HG03025 (cell line): ENCODE measurements at regions not wholly inside any gene's neighbourhood (a gene's known extent, or its start where the extent isn't known, plus 50 kb on each side); places are given as distances from the start of the nearest gene placed in this dataset.
"Not testable (repeated sequence)": the region's sequence is repeated elsewhere in the genome, so short reads cannot be mapped to it uniquely, and the experiment has no call there.

Experiments used
- ATAC-seq: cut with Tn5 transposase; IDR thresholded peaks from one replicate; pipeline ENCODE4 v1.9.1; 2021; ENCODE audit warnings: mild to moderate bottlenecking, moderate library complexity; ENCODE audit not compliant: unreplicated experiment, low FRiP score

DNA sequence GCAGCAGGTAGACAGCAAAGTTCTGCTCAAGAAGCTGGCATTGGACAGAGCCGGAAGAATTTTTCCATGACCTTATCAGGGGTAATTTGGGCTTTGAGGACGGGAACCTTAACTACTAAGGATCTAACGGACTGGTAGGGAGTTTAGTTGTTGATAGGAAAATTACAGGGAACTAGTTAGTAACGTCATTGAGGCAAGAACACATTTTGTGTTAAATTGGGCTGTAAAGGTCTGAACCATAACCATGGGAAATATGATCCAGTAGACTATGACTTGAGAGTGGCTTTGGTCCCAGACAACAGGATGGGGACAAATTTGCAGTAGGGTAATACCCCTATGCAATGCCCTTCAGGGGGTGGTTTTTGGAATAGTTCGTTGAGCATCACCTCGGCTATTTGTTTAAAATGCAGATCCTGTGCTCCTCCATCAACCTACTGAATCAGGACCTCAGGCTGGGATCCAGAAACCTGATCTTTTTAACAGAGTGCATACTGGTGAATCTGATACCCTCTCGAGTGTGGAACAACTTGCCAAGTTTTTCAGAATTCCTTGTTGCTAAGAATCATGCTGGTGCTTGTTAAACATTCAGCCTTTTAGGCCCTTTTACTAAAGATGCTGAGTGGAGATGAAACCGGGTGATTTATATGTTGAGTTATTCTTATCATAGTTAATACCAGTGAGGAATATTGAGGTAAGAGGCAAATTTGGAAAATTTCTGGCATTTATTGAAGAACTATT lies 255.1 kb downstream of the MAP2K6 start:
- ATAC-seq = no peak

GRCh38 chr17:69672924-69673323 lies 258.4 kb downstream of the MAP2K6 start:
- ATAC-seq = no peak

- no peak for ATAC-seq
These were observed 262.6 kb downstream of the MAP2K6 start for GRCh38 chr17:69677130-69677529.

DNA sequence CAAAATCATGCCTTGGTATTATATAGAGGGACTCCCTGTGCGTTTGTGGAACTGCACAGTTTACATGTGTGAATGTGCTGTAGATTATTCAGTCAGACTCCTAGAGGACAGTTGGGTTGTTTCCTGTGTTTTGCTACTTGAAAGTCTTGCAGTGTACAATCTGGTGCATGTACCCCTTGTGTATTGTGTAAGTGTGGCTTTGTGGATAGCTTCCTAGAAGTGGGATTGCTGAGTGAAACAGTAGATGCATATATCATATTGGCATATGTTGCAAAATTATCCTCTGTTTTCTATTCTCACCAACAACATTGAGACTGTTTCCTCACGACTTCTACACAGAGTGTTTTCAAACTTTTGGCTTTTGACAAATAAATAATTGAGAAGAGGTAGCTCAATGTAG lies 263.7 kb downstream of the MAP2K6 start:
- no peak for ATAC-seq

DNA sequence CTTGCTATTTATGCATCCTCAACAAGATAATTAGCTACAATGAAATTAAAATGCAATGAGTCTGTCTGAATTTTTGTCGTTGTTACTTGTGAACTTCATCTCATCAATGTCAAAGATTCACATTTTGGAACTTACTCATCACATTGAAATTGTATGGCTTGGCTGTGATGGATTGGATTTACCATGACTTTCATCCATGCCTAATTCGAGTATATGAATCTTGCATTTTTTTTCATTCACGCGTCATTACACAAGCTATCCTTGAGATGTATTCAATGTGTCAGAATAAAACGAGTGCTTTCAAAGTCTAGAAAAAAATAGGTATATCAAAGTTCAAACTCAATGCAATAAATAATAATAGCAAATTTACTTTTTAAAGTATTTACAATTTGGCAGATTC lies 265.3 kb downstream of the MAP2K6 start:
- ATAC-seq = no peak

DNA sequence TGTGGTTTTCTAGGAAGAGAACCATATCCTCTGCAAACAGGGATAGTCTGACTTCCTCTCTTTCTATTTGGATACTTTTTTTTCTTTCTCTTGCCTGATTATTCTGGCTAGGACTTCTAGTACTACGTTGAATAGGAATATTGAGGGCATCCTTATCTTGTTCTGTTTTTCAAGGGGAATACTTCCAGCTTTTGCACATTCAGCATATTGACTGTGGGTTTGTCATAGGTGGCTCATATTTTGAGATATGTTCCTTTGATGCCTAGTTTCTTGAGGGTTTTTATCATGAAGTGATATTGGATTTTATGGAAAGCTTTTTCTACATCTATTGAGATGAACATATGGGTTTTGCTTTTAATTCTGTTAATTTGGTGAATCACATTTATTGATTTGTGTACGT lies 269.8 kb downstream of the MAP2K6 start:
- no peak for ATAC-seq

DNA sequence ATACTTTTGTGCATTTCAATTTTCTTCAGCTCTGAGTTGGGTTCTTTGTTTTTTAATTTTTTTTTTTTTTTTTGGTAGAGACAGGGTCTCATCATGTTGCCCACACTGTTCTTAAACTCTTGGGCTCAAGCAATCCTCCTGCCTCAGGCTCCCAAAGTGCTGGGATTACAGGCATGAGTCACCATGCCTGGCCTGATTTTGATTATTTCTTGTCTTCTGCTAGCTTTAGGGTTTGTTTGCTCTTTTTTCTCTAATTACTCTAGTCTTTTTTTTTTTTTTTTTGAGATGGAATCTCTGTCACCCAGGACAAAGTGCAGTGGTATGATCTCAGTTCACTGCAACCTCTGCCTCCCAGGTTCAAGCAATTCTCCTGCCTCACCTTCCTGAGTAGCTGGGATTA lies 270.7 kb downstream of the MAP2K6 start:
- not testable (repeated sequence) for ATAC-seq

DNA sequence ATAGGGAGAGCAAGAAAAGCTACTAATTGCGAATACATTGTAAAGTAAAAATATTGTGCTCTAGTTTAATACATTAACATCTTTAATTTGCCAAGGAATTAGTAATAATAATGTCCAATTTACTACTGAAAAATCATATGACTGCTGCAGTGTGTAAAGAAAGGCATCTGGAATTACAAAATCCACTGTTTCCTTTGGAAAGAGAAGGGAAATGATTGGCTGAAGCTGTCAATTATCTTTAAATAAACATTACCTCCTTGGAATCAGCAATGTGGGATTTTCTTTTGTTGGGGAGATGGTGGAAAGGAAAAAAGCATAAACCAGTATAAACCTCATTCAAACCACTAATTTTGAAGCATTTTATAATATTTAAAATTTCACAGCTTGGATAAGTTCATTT lies 276.0 kb downstream of the MAP2K6 start:
- ATAC-seq = no peak

DNA sequence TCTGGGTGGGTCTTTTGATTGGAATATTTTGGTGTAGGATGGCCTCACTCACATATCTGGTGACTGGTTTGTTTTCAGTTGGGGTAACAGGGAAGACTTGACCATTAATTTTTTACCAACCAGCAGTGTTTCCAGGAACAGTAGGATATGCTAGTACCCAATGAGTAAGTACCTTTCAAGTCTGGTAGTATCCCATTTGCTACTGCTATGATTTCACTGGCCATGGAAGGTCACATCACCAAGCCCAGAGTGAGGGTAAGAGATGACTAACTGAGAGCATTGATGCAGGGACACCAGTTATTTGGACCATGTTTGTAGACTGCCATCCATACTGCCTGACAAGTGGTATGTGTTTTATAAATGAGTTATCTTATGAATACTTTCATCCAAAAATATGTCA lies 277.7 kb downstream of the MAP2K6 start:
- no peak for ATAC-seq

DNA sequence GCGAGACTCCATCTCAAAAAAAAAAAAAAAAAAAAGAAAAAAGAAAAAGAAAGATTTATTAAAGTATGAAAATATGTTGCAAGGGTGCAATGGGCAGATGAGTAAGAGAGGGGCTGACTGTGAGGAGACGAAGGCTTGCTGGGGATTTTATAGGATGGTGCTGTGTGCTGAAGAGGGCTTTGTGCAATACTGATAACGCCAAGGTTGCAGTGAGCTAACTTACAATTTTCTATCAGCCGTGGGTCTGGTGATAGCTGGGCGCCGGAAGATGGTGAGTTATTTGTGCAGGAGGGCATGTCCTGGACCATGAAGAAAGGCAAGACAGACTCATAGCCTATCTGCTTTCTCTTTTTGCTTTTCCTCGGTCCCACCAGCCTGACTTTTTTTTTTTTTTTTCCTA lies 281.1 kb downstream of the MAP2K6 start:
- ATAC-seq = no peak

- ATAC-seq = no peak
These were observed 282.2 kb downstream of the MAP2K6 start for GRCh38 chr17:69696650-69697049.

DNA sequence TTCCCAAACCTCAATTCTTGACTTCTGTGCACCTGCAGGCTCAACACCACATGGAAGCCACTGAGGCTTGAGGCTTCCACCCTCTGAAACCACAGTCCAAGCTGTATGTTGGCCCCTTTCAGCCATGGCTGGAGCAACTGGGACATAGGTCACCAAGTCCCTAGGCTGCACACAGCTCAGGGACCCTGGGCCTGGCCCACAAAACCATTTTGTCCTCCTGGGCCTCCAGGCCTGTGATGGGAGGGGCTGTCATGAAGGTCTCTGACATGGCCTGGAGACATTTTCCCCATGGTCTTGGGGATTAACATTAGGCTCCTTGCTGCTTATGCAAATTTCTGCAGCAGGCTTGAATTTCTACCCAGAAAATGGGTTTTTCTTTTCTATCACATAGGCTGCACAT lies 283.9 kb downstream of the MAP2K6 start:
- ATAC-seq = not testable (repeated sequence)

DNA sequence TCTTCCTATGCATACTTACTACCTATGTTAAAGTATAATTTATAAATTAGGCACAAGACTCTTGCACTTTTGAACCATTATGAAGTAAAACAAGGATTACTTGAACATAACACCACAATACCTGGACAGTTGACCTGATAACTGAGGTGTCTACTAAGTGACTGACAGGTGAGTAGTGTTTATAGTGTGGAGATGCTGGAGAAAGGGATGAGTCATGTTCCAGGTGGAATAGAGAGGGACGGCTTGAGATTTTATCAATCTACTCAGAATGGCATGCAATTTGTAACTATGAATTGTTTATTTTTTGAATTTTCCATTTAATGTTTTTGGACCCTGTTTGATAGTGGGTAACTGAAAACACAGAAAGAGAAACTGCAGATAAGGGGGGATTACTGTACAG lies 287.6 kb downstream of the MAP2K6 start:
- ATAC-seq = no peak

DNA sequence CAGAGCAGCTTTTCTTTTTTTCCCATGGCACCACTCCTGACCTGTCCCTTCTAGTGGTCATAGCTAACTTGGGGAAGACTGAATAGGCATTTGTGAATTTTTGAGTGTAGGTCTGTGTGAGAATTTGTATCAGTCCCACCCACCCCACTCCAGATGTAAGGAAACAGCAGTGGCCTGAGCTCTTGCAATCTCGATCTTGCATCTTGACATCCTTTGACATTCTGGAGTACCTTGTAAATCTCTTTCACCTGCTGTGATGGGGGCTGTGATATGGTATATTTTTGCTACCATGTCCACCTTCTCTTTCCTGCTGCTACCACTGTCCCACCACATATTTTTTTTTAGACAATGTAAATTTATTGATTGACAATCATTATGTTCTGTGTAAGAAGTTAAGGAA lies 289.3 kb downstream of the MAP2K6 start:
- no peak for ATAC-seq

DNA sequence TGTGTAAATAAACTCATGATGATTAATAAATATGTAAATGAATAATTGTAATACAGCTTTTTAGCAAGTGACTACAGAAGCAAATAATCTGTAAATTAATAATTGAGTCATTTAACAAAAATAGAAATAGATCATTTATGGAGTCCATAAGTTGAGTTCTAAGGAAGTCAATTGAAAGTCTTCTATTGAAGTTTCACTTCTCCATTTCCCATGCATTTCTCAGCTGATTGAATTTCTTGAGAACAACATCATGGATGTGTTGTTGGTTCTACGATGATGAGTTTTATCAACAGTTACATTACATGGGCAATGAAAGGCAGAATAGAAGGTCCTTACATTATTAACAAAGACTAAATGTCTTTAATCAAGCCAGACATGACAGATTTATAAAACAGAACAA lies 290.4 kb downstream of the MAP2K6 start:
- no peak for ATAC-seq

DNA sequence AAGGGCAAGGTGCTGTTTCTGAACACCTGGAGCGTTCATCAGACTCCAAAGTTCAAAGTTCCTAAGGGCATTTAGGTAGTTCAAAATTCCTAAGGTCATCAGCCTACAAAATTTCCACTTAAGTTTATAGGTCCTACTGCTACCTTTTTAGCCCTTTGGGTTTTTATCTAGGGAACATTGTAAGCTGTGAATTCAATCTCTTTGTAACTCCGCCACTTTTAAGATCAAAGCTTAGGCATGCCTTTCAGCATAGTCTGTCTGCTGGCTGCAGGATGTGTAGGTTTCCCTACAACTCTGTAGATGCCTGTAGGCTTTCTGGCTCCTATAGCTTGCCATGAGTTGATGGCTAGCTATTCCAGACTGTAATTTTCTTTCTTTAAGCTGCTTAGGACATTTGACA lies 291.6 kb downstream of the MAP2K6 start:
- no peak for ATAC-seq

DNA sequence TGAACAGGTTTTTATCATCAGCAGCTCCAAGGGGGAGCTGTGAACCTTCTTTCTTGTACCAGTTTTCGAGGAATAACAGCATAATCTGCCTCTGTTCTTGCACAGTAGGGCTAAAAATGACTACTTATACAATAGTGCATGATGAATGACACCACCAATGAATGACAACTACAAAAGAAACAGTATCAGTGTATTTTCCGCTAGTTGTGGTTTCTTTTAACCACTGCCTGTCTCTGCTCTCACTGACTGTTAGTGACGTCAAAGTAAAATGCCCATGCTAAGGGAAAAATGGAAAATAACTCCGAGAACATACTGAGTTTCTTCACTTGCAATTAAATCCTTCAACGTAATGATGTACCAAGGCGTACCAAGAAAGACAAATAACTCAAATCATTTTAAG lies 294.9 kb downstream of the MAP2K6 start:
- no peak for ATAC-seq

DNA sequence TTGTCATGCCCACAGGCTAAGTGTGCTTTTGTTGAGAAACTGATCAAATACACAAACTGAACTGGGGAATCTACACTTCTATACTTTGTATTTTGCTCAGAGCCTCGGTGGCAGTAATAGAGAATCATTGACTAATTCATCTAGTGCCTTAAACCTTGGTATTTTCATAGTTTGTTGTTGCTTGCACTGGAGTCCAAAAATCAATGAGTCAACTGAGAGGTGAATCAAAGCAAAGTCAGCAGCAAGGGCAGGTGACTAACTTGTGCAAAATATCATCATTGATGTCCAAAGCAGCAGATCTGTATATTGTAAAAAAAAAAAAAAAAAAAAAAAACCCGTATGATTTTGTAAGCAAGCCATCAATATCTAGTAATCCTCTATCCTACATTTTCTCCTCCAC lies 296.4 kb downstream of the MAP2K6 start:
- no peak for ATAC-seq

DNA sequence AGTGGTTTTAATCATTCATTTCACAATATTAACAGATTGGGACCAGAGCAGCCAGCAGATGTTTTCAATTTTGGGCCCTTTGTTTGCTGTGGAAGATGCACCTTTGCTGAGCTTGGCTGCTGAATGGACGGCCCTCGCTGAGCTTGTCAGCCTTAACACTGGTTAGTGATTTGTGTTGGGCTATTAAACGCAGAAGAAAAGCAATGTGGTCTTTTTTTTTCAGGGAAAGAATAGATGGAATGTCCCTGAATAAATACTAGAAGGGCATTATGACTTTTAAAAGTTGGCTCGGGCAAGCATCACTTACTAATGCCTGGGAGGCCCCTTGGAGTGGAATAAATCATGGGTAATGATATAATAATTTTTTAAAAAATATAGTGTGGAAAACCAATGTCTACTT lies 297.0 kb downstream of the MAP2K6 start:
- no peak for ATAC-seq

DNA sequence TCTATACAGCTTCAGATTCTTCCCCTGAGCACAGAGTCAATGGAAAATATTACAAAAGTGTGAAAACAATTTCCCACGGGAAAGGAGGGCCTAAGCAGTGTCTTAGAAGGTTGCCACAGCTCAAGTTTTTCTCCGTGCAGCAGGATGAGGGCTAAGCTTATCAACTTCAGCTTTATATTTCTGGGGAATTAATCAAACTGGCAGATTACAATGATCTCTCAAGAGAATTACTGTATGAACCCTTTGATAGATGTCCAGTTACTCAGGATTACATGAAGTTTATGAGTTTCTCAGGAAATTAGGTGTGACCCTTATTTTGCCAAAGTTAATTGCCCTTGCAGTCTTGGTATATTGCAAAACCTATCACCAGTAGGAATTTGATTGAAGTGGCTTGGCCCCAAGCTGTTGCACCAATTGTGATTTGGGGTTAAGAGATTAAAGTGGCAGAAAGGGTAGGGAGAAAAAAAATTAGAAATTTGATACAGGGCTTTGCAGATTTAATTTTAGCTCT lies 298.4 kb downstream of the MAP2K6 start:
- ATAC-seq = no peak

DNA sequence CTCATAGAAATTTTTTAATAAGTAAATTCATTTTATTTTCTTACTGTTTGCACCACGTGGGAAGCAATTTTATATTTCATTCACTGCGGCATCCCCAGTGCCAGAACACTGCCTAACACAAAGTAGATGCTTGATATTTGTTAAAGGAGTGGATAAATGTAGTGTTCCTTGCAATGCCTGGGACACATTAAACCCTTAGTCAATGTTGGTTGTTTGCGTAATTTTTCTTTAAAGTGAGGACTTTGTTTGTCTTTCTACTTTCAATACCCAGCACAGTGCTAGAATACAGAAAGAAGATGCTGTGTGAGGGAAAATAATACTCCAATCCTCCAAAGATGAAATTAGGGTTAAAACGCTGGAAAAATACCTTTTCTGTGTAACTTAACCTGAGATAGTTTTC lies 299.3 kb downstream of the MAP2K6 start:
- no peak for ATAC-seq

DNA sequence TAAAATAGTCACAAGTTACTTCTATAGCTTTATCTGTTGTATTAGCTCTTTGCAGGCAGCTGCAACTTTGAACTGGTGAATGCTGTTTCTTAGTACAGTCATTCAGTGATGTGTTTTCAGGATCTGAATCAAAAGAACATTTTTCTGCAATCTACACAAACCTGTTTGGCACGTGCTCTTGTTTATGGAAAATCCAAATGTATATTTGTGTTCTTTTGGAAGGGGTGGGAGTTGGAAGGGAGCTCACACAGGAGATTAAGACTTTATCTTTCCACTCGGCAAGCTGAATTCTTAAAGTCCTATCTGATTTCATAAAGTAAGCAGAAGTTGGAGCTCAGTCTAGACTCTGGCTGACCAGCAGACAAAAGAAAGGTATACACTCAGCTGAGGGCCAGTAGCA lies 300.2 kb downstream of the MAP2K6 start:
- no peak for ATAC-seq

DNA sequence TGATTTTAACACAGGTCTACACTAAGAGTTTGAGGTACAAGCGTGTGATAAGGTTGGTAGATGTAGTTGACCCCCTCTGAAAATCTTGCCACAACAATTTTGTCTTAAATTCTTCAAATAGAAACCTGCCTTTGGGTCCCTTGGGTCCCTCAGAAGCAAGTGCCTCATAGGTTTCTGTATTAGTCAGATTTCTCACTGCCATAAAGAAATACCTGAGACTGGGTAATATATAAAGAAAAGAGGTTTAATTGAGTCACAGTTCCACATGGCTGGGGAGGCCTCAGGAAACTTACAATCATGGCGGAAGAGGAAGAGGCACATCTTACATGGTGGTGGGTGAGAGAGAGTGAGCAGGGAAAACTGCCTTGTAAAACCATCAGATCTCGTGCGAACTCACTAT lies 301.2 kb downstream of the MAP2K6 start:
- ATAC-seq = no peak
